B cell (primary cell): ENCODE measurements at regions not wholly inside any gene's neighbourhood (a gene's known extent, or its start where the extent isn't known, plus 50 kb on each side); places are given as distances from the start of the nearest gene placed in this dataset.

Experiments used
- ATAC-seq: fragments of 200-7000 bp; cut with Tn5 transposase; one replicate; pipeline ENCODE4 v1.10.0; 2021; ENCODE audit warnings: low read depth, mild to moderate bottlenecking, moderate number of reproducible peaks, moderate library complexity
- CTCF ChIA-PET: fragments of 350-600 bp; sonication (Branson Sonifier 250); formaldehyde crosslinking; loops from one replicate; lab custom pipeline; 2021; ENCODE audit warnings: antibody characterized with exemption, inconsistent platforms; lab: Charles Lee
- POLR2A ChIA-PET: fragments of 350-600 bp; sonication (Branson Sonifier 250); formaldehyde crosslinking; loops from one replicate; lab custom pipeline; 2021; ENCODE audit warnings: antibody characterized with exemption; lab: Charles Lee
- DNase-seq: peaks from one replicate; pipeline ENCODE4 v3.0.0; 2013
- H2AFZ ChIP-seq: 2 replicates; pipeline ENCODE4 v1.6.1; 2012; ENCODE audit warnings: mild to moderate bottlenecking, low read depth, low read length; ENCODE audit not compliant: insufficient read depth, poor library complexity, severe bottlenecking
- H3K27ac ChIP-seq, 2 donors: 1 replicate in 1 of 2; 2 replicates in 1 of 2; pipeline ENCODE4 v1.5.1; 2012 to 2013; ENCODE audit warnings: low read length in 2 of 2, mild to moderate bottlenecking in 2 of 2, moderate library complexity in 1 of 2
- H3K27me3 ChIP-seq, 4 experiments: fragments of 200-600 bp in 1 of 4; sonication (generic) in 1 of 4; replicated peaks in 1 of 4; 1 replicate in 2 of 4; 2 replicates in 2 of 4; pipeline versions ENCODE4 v1.6.1 to v1.7.0; 2013 to 2016; ENCODE audit warnings: low read length in 3 of 4, mild to moderate bottlenecking in 2 of 4, mixed read lengths in 1 of 4, moderate library complexity in 1 of 4; ENCODE audit not compliant: insufficient read depth in 4 of 4, control insufficient read depth in 3 of 4; ENCODE audit errors: control extremely low read depth in 1 of 4
- H3K36me3 ChIP-seq, 2 experiments: replicated peaks in 1 of 2; 1 replicate in 1 of 2; 2 replicates in 1 of 2; pipeline versions ENCODE4 v1.6.1 to v1.7.1; 2013; ENCODE audit warnings: low read length in 1 of 2; ENCODE audit not compliant: insufficient read depth in 2 of 2, control insufficient read depth in 1 of 2; ENCODE audit errors: control extremely low read depth in 1 of 2, extremely low read depth in 1 of 2
- H3K4me1 ChIP-seq, 2 donors: fragments of 200-600 bp in 1 of 2; sonication (generic) in 1 of 2; 1 replicate in 1 of 2; 2 replicates in 1 of 2; pipeline versions ENCODE4 v1.5.1 to v1.6.1; 2013 to 2017; ENCODE audit warnings: low read length in 2 of 2; ENCODE audit not compliant: control insufficient read depth in 2 of 2, insufficient read depth in 2 of 2
- H3K4me2 ChIP-seq: replicated peaks from 2 replicates; pipeline ENCODE3; 2012; ENCODE audit warnings: mild to moderate bottlenecking, low read depth, low read length; ENCODE audit not compliant: poor library complexity, severe bottlenecking
- H3K4me3 ChIP-seq, 5 experiments: fragments of 200-600 bp in 1 of 5; sonication (generic) in 1 of 5; 1 replicate in 3 of 5; 2 replicates in 2 of 5; pipeline versions ENCODE4 v1.5.1 to v1.7.0; 2011 to 2016; ENCODE audit warnings: low read length in 4 of 5, mild to moderate bottlenecking in 4 of 5, low read depth in 2 of 5, control low read depth in 1 of 5, moderate library complexity in 1 of 5; ENCODE audit not compliant: insufficient read depth in 1 of 5; ENCODE audit errors: control extremely low read depth in 1 of 5, extremely low read depth in 1 of 5
- H3K79me2 ChIP-seq: fragments of 200-600 bp; sonication (generic); one replicate; pipeline ENCODE4 v1.6.0; 2016; ENCODE audit warnings: low read length; ENCODE audit not compliant: control insufficient read depth, insufficient read depth
- H3K9ac ChIP-seq: fragments of 200-600 bp; sonication (generic); 2 replicates; pipeline ENCODE4 v1.6.1; 2017; ENCODE audit warnings: mild to moderate bottlenecking, low read length, moderate library complexity
- H3K9me3 ChIP-seq, 3 donors: one replicate each; pipeline versions ENCODE4 v1.6.1 to v1.7.1; 2013; ENCODE audit warnings: low read length in 2 of 3; ENCODE audit not compliant: control insufficient read depth in 2 of 3, insufficient read depth in 1 of 3; ENCODE audit errors: control extremely low read depth in 1 of 3
- H4K20me1 ChIP-seq: 2 replicates; pipeline ENCODE4 v1.6.0; 2012; ENCODE audit warnings: mild to moderate bottlenecking, low read length; ENCODE audit not compliant: insufficient read depth, control insufficient read depth, poor library complexity, severe bottlenecking
- H3K27ac Mint-ChIP-seq: one replicate; pipeline ENCODE4 v1.8.0; 2021; ENCODE audit warnings: mixed read lengths
- H3K27me3 Mint-ChIP-seq: one replicate; pipeline ENCODE4 v1.8.0; 2021; ENCODE audit warnings: mixed read lengths
- H3K4me1 Mint-ChIP-seq: one replicate; pipeline ENCODE4 v1.8.0; 2021; ENCODE audit warnings: mixed read lengths
- H3K4me3 Mint-ChIP-seq: one replicate; pipeline ENCODE4 v1.8.0; 2021; ENCODE audit warnings: mixed read lengths
- H3K9me3 Mint-ChIP-seq: one replicate; pipeline ENCODE4 v1.8.0; 2022; ENCODE audit warnings: mixed read lengths; ENCODE audit not compliant: insufficient read depth
- CTCF ChIP-seq: fragments of 200-600 bp; IDR thresholded peaks from one replicate; pipeline ENCODE4 v1.8.0; 2022; ENCODE audit warnings: antibody characterized with exemption, mild to moderate bottlenecking
- EZH2 ChIP-seq: IDR thresholded peaks from 2 replicates; pipeline ENCODE4 v1.6.1; 2012; ENCODE audit warnings: borderline replicate concordance, low read depth, mild to moderate bottlenecking, moderate library complexity, low read length; ENCODE audit not compliant: insufficient read depth, poor library complexity, severe bottlenecking
- WGBS: methylation state at CpG from one replicate; pipeline ENCODE4 v1.1.5; 2013; ENCODE audit warnings: missing lambda C conversion rate; ENCODE audit not compliant: insufficient coverage; 5-methylcytosine and 5-hydroxymethylcytosine counted together
- intact Hi-C: fragments of 100-400 bp; cut with micrococcal nuclease; formaldehyde crosslinking; loops from one replicate; pipeline ENCODE4 v1.10.0; 2022

GRCh38 chr3:194279101-194279500 is 72.0 kb downstream of the CPN2 start:
- Histone ChIP-seq H4K20me1 (no peaks in the 10 kb centered on the region), H3K79me2 (no peaks in the 10 kb centered on the region), H3K27ac (no peak overlapping the region), H2AFZ (no peak overlapping the region), H3K4me3 (no peak overlapping the region), H3K9ac (no peak overlapping the region), H3K4me1 (no peaks in the 10 kb centered on the region), H3K9me3 (no peaks in the 10 kb centered on the region), H3K27me3 (peaks cover 0 to 20% (median 5%) of the 10 kb centered on the region in 4 experiments), H3K36me3 (no peaks in the 10 kb centered on the region), H3K4me2 (no peak overlapping the region)
- ChIA-PET POLR2A (interaction anchor here (0.6 kb wide), 1 partner anchor 17 kb away, joined by 3 read pairs; no protein-coding TSS in a partner anchor), CTCF (no interaction called here)
- Mint-ChIP-seq H3K27ac (no peak overlapping the region), H3K9me3 (no peaks in the 10 kb centered on the region), H3K4me1 (peaks cover 5% of the 10 kb centered on the region), H3K4me3 (no peak overlapping the region), H3K27me3 (peaks cover 26% of the 10 kb centered on the region)
- ATAC-seq (no peak), DNase-seq (no peak)
- TF ChIP-seq EZH2 (no peak), CTCF (no peak)
- WGBS: 95% methylated on average over 9 of the region's 9 CpGs
- intact Hi-C loops: no loop called here

- no peak overlapping the region for H3K9ac ChIP-seq
- no peaks in the 10 kb centered on the region for H3K79me2 ChIP-seq
- ATAC-seq: no peak
- Mint-ChIP-seq H3K4me3 (no peak overlapping the region), H3K4me1 (peaks cover 5% of the 10 kb centered on the region), H3K9me3 (no peaks in the 10 kb centered on the region), H3K27me3 (peaks cover 24% of the 10 kb centered on the region), H3K27ac (no peak overlapping the region)
- no peaks in the 10 kb centered on the region for H4K20me1 ChIP-seq
- no peak overlapping the region for H3K27ac ChIP-seq
- H3K4me2 ChIP-seq: no peak overlapping the region
- ChIA-PET POLR2A (interaction anchor here (0.6 kb wide), 1 partner anchor 16 kb away, joined by 3 read pairs; no protein-coding TSS in a partner anchor), CTCF (interaction anchor here (0.8 kb wide), 1 partner anchor 36 kb away, joined by 3 read pairs; no protein-coding TSS in a partner anchor)
- H3K4me1 ChIP-seq: no peaks in the 10 kb centered on the region
- TF ChIP-seq CTCF (no peak), EZH2 (no peak)
- intact Hi-C loops: no loop called here
- no peak overlapping the region for H3K4me3 ChIP-seq
- DNase-seq: no peak
- 73% methylated on average over 2 of the region's 5 CpGs for WGBS
- H3K36me3 ChIP-seq: no peaks in the 10 kb centered on the region
- H2AFZ ChIP-seq: no peak overlapping the region
- H3K9me3 ChIP-seq: no peaks in the 10 kb centered on the region
- peaks cover 0 to 20% (median 5%) of the 10 kb centered on the region in 4 experiments for H3K27me3 ChIP-seq
Measured at GRCh38 chr3:194279701-194280360, 71.3 kb downstream of the CPN2 start.
